ENCODE measurements at regions not wholly inside any gene's neighbourhood (a gene's known extent, or its start where the extent isn't known, plus 50 kb on each side); places are given as distances from the start of the nearest gene placed in this dataset.

DNA sequence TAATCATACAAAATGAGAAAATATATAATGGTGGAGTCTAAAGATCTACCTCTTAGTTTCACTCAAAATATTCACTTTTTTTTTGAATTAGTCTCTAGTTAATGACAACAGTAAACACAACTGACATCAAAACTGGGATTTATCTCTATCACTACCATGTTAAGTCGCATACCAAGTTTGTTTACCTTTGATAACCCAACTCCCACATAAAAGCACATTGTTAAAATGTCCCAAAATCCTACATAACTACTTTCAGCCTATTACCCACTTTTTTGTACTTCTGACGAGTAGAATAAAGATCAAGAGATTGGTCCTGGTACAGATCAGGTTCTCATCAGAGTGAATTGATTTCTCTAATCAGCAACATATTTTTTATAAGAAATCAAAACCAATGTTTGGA, 518.5 kb downstream of the EPHA3 start:
- no peak overlapping the region for H3K4me3 ChIP-seq (ENCODE audit: low read depth, poor library complexity, severe bottlenecking)
- WGBS, 2 donors, result 73 to 82% methylated on average over 2 of the region's 2 CpGs
- no peak for TF ChIP-seq POLR2A (IDR thresholded peaks at IDR 0.05)
- no peak for TF ChIP-seq CTCF (IDR thresholded peaks at IDR 0.05)
- DNase-seq (ENCODE audit: low spot score in 2 of 2), result no peak
- intact Hi-C loops (cut with DNase I; ENCODE audit: low total_unique reads), result no loop called here

- 81 to 85% methylated on average over 5 of the region's 5 CpGs for WGBS, 2 donors
- H3K4me3 ChIP-seq (ENCODE audit: low read depth, poor library complexity, severe bottlenecking), result no peak overlapping the region
- intact Hi-C loops (cut with DNase I; ENCODE audit: low total_unique reads), result no loop called here
- DNase-seq (ENCODE audit: low spot score in 2 of 2), result no peak
- TF ChIP-seq POLR2A (IDR thresholded peaks at IDR 0.05) (no peak), CTCF (IDR thresholded peaks at IDR 0.05) (no peak)
These were observed 521.6 kb downstream of the EPHA3 start for GRCh38 chr3:89628856-89629670.

DNA sequence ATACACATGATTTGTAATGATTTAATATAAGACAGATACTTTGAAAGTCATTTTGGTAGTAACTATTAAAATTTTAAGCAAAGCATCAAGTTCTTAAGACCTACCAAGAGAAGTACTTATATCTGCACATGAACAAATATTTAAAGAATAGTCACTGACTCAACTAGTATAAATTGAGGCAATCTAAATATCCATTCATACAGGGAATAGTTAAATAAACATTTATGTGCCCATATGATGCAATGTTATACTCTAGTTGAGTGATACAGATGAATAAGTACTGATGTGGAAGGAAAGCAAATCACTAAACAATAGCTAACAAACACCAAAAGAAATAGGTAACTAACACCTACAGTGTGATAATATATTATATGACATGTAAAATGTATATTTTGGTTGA, 527.7 kb downstream of the EPHA3 start:
- intact Hi-C loops (cut with DNase I; ENCODE audit: low total_unique reads), result no loop called here
- no peak overlapping the region for H3K4me3 ChIP-seq (ENCODE audit: low read depth, poor library complexity, severe bottlenecking)
- TF ChIP-seq POLR2A (IDR thresholded peaks at IDR 0.05) (no peak), CTCF (IDR thresholded peaks at IDR 0.05) (no peak)
- DNase-seq (ENCODE audit: low spot score in 2 of 2), result no peak

- no peak overlapping the region for H3K4me3 ChIP-seq (ENCODE audit: low read depth, poor library complexity, severe bottlenecking)
- WGBS, 2 donors, result 8 to 18% methylated on average over 1 of the region's 1 CpG
- intact Hi-C loops (cut with DNase I; ENCODE audit: low total_unique reads), result no loop called here
- no peak for DNase-seq (ENCODE audit: low spot score in 2 of 2)
- TF ChIP-seq CTCF (IDR thresholded peaks at IDR 0.05), result no peak
These were observed 537.3 kb downstream of the EPHA3 start for GRCh38 chr3:89644716-89645115.

DNA sequence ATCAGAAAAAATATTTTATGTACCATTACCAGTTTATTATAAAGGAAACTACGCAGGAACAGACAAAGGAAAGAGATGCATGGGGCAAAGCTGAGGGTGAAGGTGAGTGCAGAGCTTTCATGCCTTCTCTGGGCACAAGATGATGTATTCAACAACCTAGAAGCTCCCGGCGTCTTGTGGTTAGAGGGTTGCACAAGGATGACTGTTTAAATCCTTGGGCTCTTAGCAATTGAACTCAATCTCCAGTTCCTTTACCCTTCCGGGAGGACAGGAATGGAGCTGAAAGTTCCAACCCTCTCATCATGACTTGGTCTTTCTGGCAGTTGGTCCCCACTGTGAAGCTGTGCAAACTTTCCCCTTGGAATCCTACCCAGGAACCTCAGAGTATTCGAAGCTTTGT, 542.0 kb downstream of the EPHA3 start:
- no peak for DNase-seq (ENCODE audit: low spot score in 2 of 2)
- intact Hi-C loops (cut with DNase I; ENCODE audit: low total_unique reads), result no loop called here
- TF ChIP-seq CTCF (IDR thresholded peaks at IDR 0.05) (no peak), POLR2A (IDR thresholded peaks at IDR 0.05) (no peak)
- WGBS, 2 donors, result 93 to 94% methylated on average over 5 of the region's 5 CpGs
- no peak overlapping the region for H3K4me3 ChIP-seq (ENCODE audit: low read depth, poor library complexity, severe bottlenecking)

GRCh38 chr3:89654031-89654430, 546.6 kb downstream of the EPHA3 start:
- intact Hi-C loops (cut with DNase I; ENCODE audit: low total_unique reads), result no loop called here
- no peak for DNase-seq (ENCODE audit: low spot score in 2 of 2)
- TF ChIP-seq CTCF (IDR thresholded peaks at IDR 0.05) (no peak), POLR2A (IDR thresholded peaks at IDR 0.05) (no peak)
- WGBS, 2 donors, result 33 to 39% methylated on average over 1 of the region's 1 CpG
- H3K4me3 ChIP-seq (ENCODE audit: low read depth, poor library complexity, severe bottlenecking), result no peak overlapping the region
